ENCODE measurements at regions not wholly inside any gene's neighbourhood (a gene's known extent, or its start where the extent isn't known, plus 50 kb on each side); places are given as distances from the start of the nearest gene placed in this dataset.

- H3K36me3 ChIP-seq (ENCODE audit: control insufficient read depth in 2 of 2, insufficient read depth in 2 of 2, low read length in 2 of 2): no peaks in the 10 kb centered on the region
- H3K27me3 ChIP-seq (ENCODE audit: control insufficient read depth in 2 of 2, insufficient read depth in 2 of 2, low read length in 2 of 2): no peaks in the 10 kb centered on the region
- no peak overlapping the region for H3K4me3 ChIP-seq (ENCODE audit: low read length in 2 of 2)
- H3K9ac ChIP-seq (ENCODE audit: low read depth in 1 of 2, low read length in 2 of 2): no peak overlapping the region
- no peaks in the 10 kb centered on the region for H3K4me1 ChIP-seq (ENCODE audit: control insufficient read depth in 2 of 2, insufficient read depth in 2 of 2, low read length in 2 of 2)
- H3K27ac ChIP-seq (ENCODE audit: low read depth in 2 of 2, low read length in 2 of 2): no peak overlapping the region
- no peaks in the 10 kb centered on the region for H3K9me3 ChIP-seq (ENCODE audit: control insufficient read depth in 2 of 2, low read length in 2 of 2)
These were observed 739.4 kb downstream of the CDH8 start for GRCh38 chr16:61296814-61297213.

GRCh38 chr16:61296305-61296704 lies 739.9 kb downstream of the CDH8 start:
- H3K9me3 ChIP-seq (ENCODE audit: control insufficient read depth in 2 of 2, low read length in 2 of 2): no peaks in the 10 kb centered on the region
- no peak overlapping the region for H3K9ac ChIP-seq (ENCODE audit: low read depth in 1 of 2, low read length in 2 of 2)
- no peak overlapping the region for H3K4me3 ChIP-seq (ENCODE audit: low read length in 2 of 2)
- H3K27ac ChIP-seq (ENCODE audit: low read depth in 2 of 2, low read length in 2 of 2): no peak overlapping the region
- H3K27me3 ChIP-seq (ENCODE audit: control insufficient read depth in 2 of 2, insufficient read depth in 2 of 2, low read length in 2 of 2): no peaks in the 10 kb centered on the region
- H3K36me3 ChIP-seq (ENCODE audit: control insufficient read depth in 2 of 2, insufficient read depth in 2 of 2, low read length in 2 of 2): no peaks in the 10 kb centered on the region
- H3K4me1 ChIP-seq (ENCODE audit: control insufficient read depth in 2 of 2, insufficient read depth in 2 of 2, low read length in 2 of 2): no peaks in the 10 kb centered on the region

- no peaks in the 10 kb centered on the region for H3K27me3 ChIP-seq (ENCODE audit: control insufficient read depth in 2 of 2, insufficient read depth in 2 of 2, low read length in 2 of 2)
These were observed 740.9 kb downstream of the CDH8 start for GRCh38 chr16:61295311-61295710.

GRCh38 chr16:61289141-61289540 lies 747.1 kb downstream of the CDH8 start:
- no peak overlapping the region for H3K4me3 ChIP-seq (ENCODE audit: low read length in 2 of 2)
- no peaks in the 10 kb centered on the region for H3K27me3 ChIP-seq (ENCODE audit: control insufficient read depth in 2 of 2, insufficient read depth in 2 of 2, low read length in 2 of 2)
- no peak overlapping the region for H3K27ac ChIP-seq (ENCODE audit: low read depth in 2 of 2, low read length in 2 of 2)
- H3K4me1 ChIP-seq (ENCODE audit: control insufficient read depth in 2 of 2, insufficient read depth in 2 of 2, low read length in 2 of 2): no peaks in the 10 kb centered on the region
- no peak overlapping the region for H3K9ac ChIP-seq (ENCODE audit: low read depth in 1 of 2, low read length in 2 of 2)
- H3K9me3 ChIP-seq (ENCODE audit: control insufficient read depth in 2 of 2, low read length in 2 of 2): no peaks in the 10 kb centered on the region
- no peaks in the 10 kb centered on the region for H3K36me3 ChIP-seq (ENCODE audit: control insufficient read depth in 2 of 2, insufficient read depth in 2 of 2, low read length in 2 of 2)

More at GRCh38 chr16:61295311-61295710, 740.9 kb downstream of the CDH8 start:
- Histone ChIP-seq H3K9ac (ENCODE audit: low read depth in 1 of 2, low read length in 2 of 2) (no peak overlapping the region), H3K9me3 (ENCODE audit: control insufficient read depth in 2 of 2, low read length in 2 of 2) (no peaks in the 10 kb centered on the region), H3K4me1 (ENCODE audit: control insufficient read depth in 2 of 2, insufficient read depth in 2 of 2, low read length in 2 of 2) (no peaks in the 10 kb centered on the region), H3K27ac (ENCODE audit: low read depth in 2 of 2, low read length in 2 of 2) (no peak overlapping the region), H3K36me3 (ENCODE audit: control insufficient read depth in 2 of 2, insufficient read depth in 2 of 2, low read length in 2 of 2) (no peaks in the 10 kb centered on the region), H3K4me3 (ENCODE audit: low read length in 2 of 2) (no peak overlapping the region)

- no peak overlapping the region for H3K4me3 ChIP-seq (ENCODE audit: low read length in 2 of 2)
- no peaks in the 10 kb centered on the region for H3K9me3 ChIP-seq (ENCODE audit: control insufficient read depth in 2 of 2, low read length in 2 of 2)
- no peaks in the 10 kb centered on the region for H3K27me3 ChIP-seq (ENCODE audit: control insufficient read depth in 2 of 2, insufficient read depth in 2 of 2, low read length in 2 of 2)
- H3K36me3 ChIP-seq (ENCODE audit: control insufficient read depth in 2 of 2, insufficient read depth in 2 of 2, low read length in 2 of 2): no peaks in the 10 kb centered on the region
- H3K9ac ChIP-seq (ENCODE audit: low read depth in 1 of 2, low read length in 2 of 2): no peak overlapping the region
- H3K4me1 ChIP-seq (ENCODE audit: control insufficient read depth in 2 of 2, insufficient read depth in 2 of 2, low read length in 2 of 2): no peaks in the 10 kb centered on the region
- no peak overlapping the region for H3K27ac ChIP-seq (ENCODE audit: low read depth in 2 of 2, low read length in 2 of 2)
These were observed 758.4 kb downstream of the CDH8 start for GRCh38 chr16:61277849-61278248.

- Histone ChIP-seq H3K9ac (ENCODE audit: low read depth in 1 of 2, low read length in 2 of 2) (no peak overlapping the region), H3K9me3 (ENCODE audit: control insufficient read depth in 2 of 2, low read length in 2 of 2) (no peaks in the 10 kb centered on the region), H3K27me3 (ENCODE audit: control insufficient read depth in 2 of 2, insufficient read depth in 2 of 2, low read length in 2 of 2) (no peaks in the 10 kb centered on the region), H3K27ac (ENCODE audit: low read depth in 2 of 2, low read length in 2 of 2) (no peak overlapping the region), H3K36me3 (ENCODE audit: control insufficient read depth in 2 of 2, insufficient read depth in 2 of 2, low read length in 2 of 2) (no peaks in the 10 kb centered on the region), H3K4me3 (ENCODE audit: low read length in 2 of 2) (no peak overlapping the region), H3K4me1 (ENCODE audit: control insufficient read depth in 2 of 2, insufficient read depth in 2 of 2, low read length in 2 of 2) (no peaks in the 10 kb centered on the region)
These were observed 762.0 kb downstream of the CDH8 start for GRCh38 chr16:61274211-61274610.

GRCh38 chr16:61270726-61271125 lies 765.5 kb downstream of the CDH8 start:
- Histone ChIP-seq H3K27me3 (ENCODE audit: control insufficient read depth in 2 of 2, insufficient read depth in 2 of 2, low read length in 2 of 2) (no peaks in the 10 kb centered on the region), H3K9me3 (ENCODE audit: control insufficient read depth in 2 of 2, low read length in 2 of 2) (peaks cover 0 to 2% of the 10 kb centered on the region in 2 donors), H3K4me1 (ENCODE audit: control insufficient read depth in 2 of 2, insufficient read depth in 2 of 2, low read length in 2 of 2) (no peaks in the 10 kb centered on the region), H3K36me3 (ENCODE audit: control insufficient read depth in 2 of 2, insufficient read depth in 2 of 2, low read length in 2 of 2) (no peaks in the 10 kb centered on the region), H3K9ac (ENCODE audit: low read depth in 1 of 2, low read length in 2 of 2) (no peak overlapping the region), H3K27ac (ENCODE audit: low read depth in 2 of 2, low read length in 2 of 2) (no peak overlapping the region), H3K4me3 (ENCODE audit: low read length in 2 of 2) (no peak overlapping the region)

- Histone ChIP-seq H3K27me3 (ENCODE audit: control insufficient read depth in 2 of 2, insufficient read depth in 2 of 2, low read length in 2 of 2) (no peaks in the 10 kb centered on the region), H3K9ac (ENCODE audit: low read depth in 1 of 2, low read length in 2 of 2) (no peak overlapping the region), H3K36me3 (ENCODE audit: control insufficient read depth in 2 of 2, insufficient read depth in 2 of 2, low read length in 2 of 2) (no peaks in the 10 kb centered on the region), H3K9me3 (ENCODE audit: control insufficient read depth in 2 of 2, low read length in 2 of 2) (peaks cover 0 to 2% of the 10 kb centered on the region in 2 donors), H3K4me1 (ENCODE audit: control insufficient read depth in 2 of 2, insufficient read depth in 2 of 2, low read length in 2 of 2) (no peaks in the 10 kb centered on the region), H3K4me3 (ENCODE audit: low read length in 2 of 2) (no peak overlapping the region), H3K27ac (ENCODE audit: low read depth in 2 of 2, low read length in 2 of 2) (no peak overlapping the region)
These were observed 772.8 kb downstream of the CDH8 start for GRCh38 chr16:61263400-61263799.

GRCh38 chr16:61261315-61261714 lies 774.9 kb downstream of the CDH8 start:
- H3K27me3 ChIP-seq (ENCODE audit: control insufficient read depth in 2 of 2, insufficient read depth in 2 of 2, low read length in 2 of 2): no peaks in the 10 kb centered on the region
- no peak overlapping the region for H3K4me3 ChIP-seq (ENCODE audit: low read length in 2 of 2)
- no peak overlapping the region for H3K27ac ChIP-seq (ENCODE audit: low read depth in 2 of 2, low read length in 2 of 2)
- no peaks in the 10 kb centered on the region for H3K4me1 ChIP-seq (ENCODE audit: control insufficient read depth in 2 of 2, insufficient read depth in 2 of 2, low read length in 2 of 2)
- H3K9me3 ChIP-seq (ENCODE audit: control insufficient read depth in 2 of 2, low read length in 2 of 2): no peaks in the 10 kb centered on the region
- no peak overlapping the region for H3K9ac ChIP-seq (ENCODE audit: low read depth in 1 of 2, low read length in 2 of 2)
- no peaks in the 10 kb centered on the region for H3K36me3 ChIP-seq (ENCODE audit: control insufficient read depth in 2 of 2, insufficient read depth in 2 of 2, low read length in 2 of 2)

- H3K27me3 ChIP-seq (ENCODE audit: control insufficient read depth in 2 of 2, insufficient read depth in 2 of 2, low read length in 2 of 2): no peaks in the 10 kb centered on the region
- H3K36me3 ChIP-seq (ENCODE audit: control insufficient read depth in 2 of 2, insufficient read depth in 2 of 2, low read length in 2 of 2): no peaks in the 10 kb centered on the region
- H3K4me3 ChIP-seq (ENCODE audit: low read length in 2 of 2): no peak overlapping the region
- no peaks in the 10 kb centered on the region for H3K4me1 ChIP-seq (ENCODE audit: control insufficient read depth in 2 of 2, insufficient read depth in 2 of 2, low read length in 2 of 2)
- no peak overlapping the region for H3K27ac ChIP-seq (ENCODE audit: low read depth in 2 of 2, low read length in 2 of 2)
- H3K9me3 ChIP-seq (ENCODE audit: control insufficient read depth in 2 of 2, low read length in 2 of 2): peaks cover 3 to 4% of the 10 kb centered on the region in 2 donors
- H3K9ac ChIP-seq (ENCODE audit: low read depth in 1 of 2, low read length in 2 of 2): no peak overlapping the region
These were observed 789.6 kb downstream of the CDH8 start for GRCh38 chr16:61246592-61246991.

- Histone ChIP-seq H3K9ac (ENCODE audit: low read depth in 1 of 2, low read length in 2 of 2) (no peak overlapping the region), H3K4me3 (ENCODE audit: low read length in 2 of 2) (no peak overlapping the region), H3K36me3 (ENCODE audit: control insufficient read depth in 2 of 2, insufficient read depth in 2 of 2, low read length in 2 of 2) (no peaks in the 10 kb centered on the region), H3K4me1 (ENCODE audit: control insufficient read depth in 2 of 2, insufficient read depth in 2 of 2, low read length in 2 of 2) (no peaks in the 10 kb centered on the region), H3K27me3 (ENCODE audit: control insufficient read depth in 2 of 2, insufficient read depth in 2 of 2, low read length in 2 of 2) (no peaks in the 10 kb centered on the region), H3K9me3 (ENCODE audit: control insufficient read depth in 2 of 2, low read length in 2 of 2) (peaks cover 3 to 4% of the 10 kb centered on the region in 2 donors), H3K27ac (ENCODE audit: low read depth in 2 of 2, low read length in 2 of 2) (no peak overlapping the region)
These were observed 792.3 kb downstream of the CDH8 start for GRCh38 chr16:61243954-61244353.

All from mucosa of rectum (tissue), 2 donors.